Ovary (tissue), 7 donors: ENCODE measurements at regions not wholly inside any gene's neighbourhood (a gene's known extent, or its start where the extent isn't known, plus 50 kb on each side); places are given as distances from the start of the nearest gene placed in this dataset.

Source experiments
- DNase-seq, 5 donors: peaks; one replicate each; pipeline ENCODE4 v3.0.0-alpha.2; 2019 to 2020
- H3K27ac ChIP-seq, 2 donors: fragments of 200-600 bp; one replicate each; pipeline versions ENCODE4 v1.5.1 to v1.8.0; 2019 to 2022
- H3K27me3 ChIP-seq: fragments of 200-600 bp; one replicate; pipeline ENCODE4 v1.8.0; 2022
- H3K36me3 ChIP-seq: fragments of 200-600 bp; sonication (generic); one replicate; pipeline ENCODE4 v1.5.1; 2019
- H3K4me1 ChIP-seq: one replicate; pipeline ENCODE4 v1.8.1; 2013; ENCODE audit warnings: mild to moderate bottlenecking, moderate library complexity; ENCODE audit not compliant: insufficient read depth
- H3K4me3 ChIP-seq: fragments of 200-600 bp; sonication (generic); one replicate; pipeline ENCODE4 v1.5.1; 2017
- H3K9me3 ChIP-seq, 2 donors: fragments of 200-600 bp in 1 of 2; sonication (generic) in 1 of 2; one replicate each; pipeline versions ENCODE4 v1.5.1 to v1.8.1; 2013 to 2019; ENCODE audit warnings: mild to moderate bottlenecking in 1 of 2, moderate library complexity in 1 of 2
- CTCF ChIP-seq, 3 donors: fragments of 450-650 bp in 2 of 3; fragments of 200-600 bp in 1 of 3; IDR thresholded peaks; one replicate each; pipeline versions ENCODE4 v1.5.1 to v1.8.0; 2016 to 2022; ENCODE audit warnings: antibody characterized with exemption in 3 of 3, mild to moderate bottlenecking in 1 of 3
- EP300 ChIP-seq: sonication (generic); formaldehyde crosslinking; IDR thresholded peaks from one replicate; pipeline ENCODE4 v1.6.1; 2017; ENCODE audit warnings: antibody characterized with exemption
- POLR2A ChIP-seq: fragments of 450-650 bp; IDR thresholded peaks from one replicate; pipeline ENCODE4 v1.6.1; 2017; ENCODE audit warnings: antibody characterized with exemption, mild to moderate bottlenecking, moderate library complexity
- WGBS, 3 donors: extraction: QIAGEN DNeasy Blood & Tissue Kit in 1 of 3; methylation state at CpG; one replicate each; pipeline versions ENCODE4 v1.1.5 to v1.1.7; 2013 to 2017; 5-methylcytosine and 5-hydroxymethylcytosine counted together
- intact Hi-C, 4 donors: fragments of 100-400 bp; cut with DNase I; formaldehyde crosslinking; loops; one replicate each; pipeline versions ENCODE4 v1.11.0 to v1.15.1; 2022 to 2023
- donor health status: DM: no; HTN: no; CAD: no; lungs with moderate emphysema.
- donor health status: DM: no; HTN: no; CAD: no.
- donor health status: Bipolar disorder and iron deficiency.
- donor health status: DM: no; HTN: no; CAD: no.
- donor health status: DM: yes; HTN: yes; CAD: no.

GRCh38 chr13:47841151-47841550 is 159.9 kb downstream of the SUCLA2 start:
- Histone ChIP-seq H3K9me3 (no peaks in the 10 kb centered on the region), H3K4me3 (no peak overlapping the region), H3K27me3 (no peaks in the 10 kb centered on the region), H3K36me3 (no peaks in the 10 kb centered on the region), H3K27ac (no peak overlapping the region), H3K4me1 (no peaks in the 10 kb centered on the region)
- TF ChIP-seq POLR2A, result no peak
- TF ChIP-seq CTCF (IDR thresholded peaks at IDR 0.05), result no peak
- TF ChIP-seq EP300, result no peak
- DNase-seq, result no peak
- intact Hi-C loops, result no loop called here
- WGBS, 3 donors, result 45 to 56% (median 49%) methylated on average over 4 of the region's 4 CpGs

- no peak for TF ChIP-seq POLR2A
- no peak for TF ChIP-seq EP300
- no peak for TF ChIP-seq CTCF (IDR thresholded peaks at IDR 0.05)
- Histone ChIP-seq H3K4me3 (no peak overlapping the region), H3K4me1 (no peaks in the 10 kb centered on the region), H3K9me3 (no peaks in the 10 kb centered on the region), H3K27ac (no peak overlapping the region), H3K27me3 (no peaks in the 10 kb centered on the region), H3K36me3 (no peaks in the 10 kb centered on the region)
- DNase-seq, result no peak
- intact Hi-C loops, result no loop called here
- WGBS, 3 donors, result 71 to 80% (median 74%) methylated on average over 4 of the region's 4 CpGs
Measured at GRCh38 chr13:47837906-47838305, 163.2 kb downstream of the SUCLA2 start.

GRCh38 chr13:47837104-47837880 is 163.8 kb downstream of the SUCLA2 start:
- Histone ChIP-seq H3K36me3 (no peaks in the 10 kb centered on the region), H3K4me1 (no peaks in the 10 kb centered on the region), H3K4me3 (no peak overlapping the region), H3K9me3 (no peaks in the 10 kb centered on the region), H3K27me3 (no peaks in the 10 kb centered on the region), H3K27ac (no peak overlapping the region)
- intact Hi-C loops, result no loop called here
- TF ChIP-seq POLR2A, result no peak
- no peak for TF ChIP-seq CTCF (IDR thresholded peaks at IDR 0.05)
- no peak for DNase-seq
- 76 to 86% (median 77%) methylated on average over 5 of the region's 5 CpGs for WGBS, 3 donors

GRCh38 chr13:47835470-47836228 is 165.4 kb downstream of the SUCLA2 start:
- H3K4me3 ChIP-seq, result no peak overlapping the region
- no peaks in the 10 kb centered on the region for H3K4me1 ChIP-seq
- intact Hi-C loops, result no loop called here
- H3K36me3 ChIP-seq, result no peaks in the 10 kb centered on the region
- WGBS, 3 donors, result 84 to 86% (median 86%) methylated on average over 8 of the region's 8 CpGs
- DNase-seq, result no peak
- no peaks in the 10 kb centered on the region for H3K27me3 ChIP-seq
- no peaks in the 10 kb centered on the region for H3K9me3 ChIP-seq
- no peak for TF ChIP-seq CTCF (IDR thresholded peaks at IDR 0.05)
- no peak for TF ChIP-seq POLR2A
- H3K27ac ChIP-seq, result no peak overlapping the region
